Heart left ventricle (tissue), 13 donors: ENCODE measurements at regions not wholly inside any gene's neighbourhood (a gene's known extent, or its start where the extent isn't known, plus 50 kb on each side); places are given as distances from the start of the nearest gene placed in this dataset.

ENCODE experiments used
- POLR2A ChIP-seq, 2 donors: fragments of 450-650 bp; IDR thresholded peaks; one replicate each; pipeline ENCODE4 v1.6.1; 2017; ENCODE audit warnings: antibody characterized with exemption in 2 of 2, mild to moderate bottlenecking in 2 of 2, moderate library complexity in 2 of 2
- TF ChIP-seq, protein P1 (sequence below), 12 donors: fragments of 200-600 bp; sonication (generic) in 4 of 12; IDR thresholded peaks; one replicate each; pipeline versions ENCODE4 v1.5.0 to v1.8.0; 2018 to 2022; ENCODE audit warnings: antibody characterized with exemption in 12 of 12, mild to moderate bottlenecking in 5 of 12
- donor health status: ischemic (EF 13 %, LVEDD 7.1; RV severe dilation, severe dysfunction).
- donor health status: DM: no; HTN: yes; CAD: no.
- donor health status: DM: no; HTN: no; CAD: no.
- donor health status: ischemic (EF 25% LVEDD 6.9; RV normal size, moderate dysfunction).
- donor health status: ischemic (EF 25% LVEDD 5.7; RV mildly dilated, moderate dysfunction).
- donor health status: ischemic (EF 35%, LVEDD 5.7; RV mildly dilated, moderate dysfunction).
- donor health status: nonischemic (EF 11% LVEDD 7.7; RV severe dilation, severe dysfunction).
- donor health status: DM: yes; HTN: yes; CAD: no.
- donor health status: PGD.
- donor health status: ischemic (EF 29% LVEDD 5.4; RV normal size, mild dysfunction).
- donor health status: nonischemic (EF 23%, LVEDD 6.1; RV moderate dilation, normal function).

DNA sequence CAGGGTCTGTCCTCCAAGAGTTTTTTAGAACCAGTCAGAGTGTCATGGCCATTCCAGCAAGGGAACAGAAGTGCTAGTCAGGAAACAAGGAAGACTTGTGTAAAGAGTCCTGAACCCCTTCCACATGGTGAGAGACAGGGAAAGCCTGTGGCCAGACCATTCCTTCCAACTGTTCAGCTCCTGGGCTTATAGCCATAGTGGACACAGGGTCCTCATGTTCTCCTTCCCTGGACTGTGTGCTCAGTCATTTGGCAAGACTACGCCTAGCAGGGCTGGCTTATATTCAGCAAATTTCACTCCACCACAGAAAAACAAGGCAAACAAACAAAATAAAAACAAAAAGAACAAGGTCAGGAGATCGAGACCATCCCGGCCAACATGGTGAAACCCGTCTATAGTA is 60.5 kb downstream of the NRN1 start:
- TF ChIP-seq, protein P1, sequence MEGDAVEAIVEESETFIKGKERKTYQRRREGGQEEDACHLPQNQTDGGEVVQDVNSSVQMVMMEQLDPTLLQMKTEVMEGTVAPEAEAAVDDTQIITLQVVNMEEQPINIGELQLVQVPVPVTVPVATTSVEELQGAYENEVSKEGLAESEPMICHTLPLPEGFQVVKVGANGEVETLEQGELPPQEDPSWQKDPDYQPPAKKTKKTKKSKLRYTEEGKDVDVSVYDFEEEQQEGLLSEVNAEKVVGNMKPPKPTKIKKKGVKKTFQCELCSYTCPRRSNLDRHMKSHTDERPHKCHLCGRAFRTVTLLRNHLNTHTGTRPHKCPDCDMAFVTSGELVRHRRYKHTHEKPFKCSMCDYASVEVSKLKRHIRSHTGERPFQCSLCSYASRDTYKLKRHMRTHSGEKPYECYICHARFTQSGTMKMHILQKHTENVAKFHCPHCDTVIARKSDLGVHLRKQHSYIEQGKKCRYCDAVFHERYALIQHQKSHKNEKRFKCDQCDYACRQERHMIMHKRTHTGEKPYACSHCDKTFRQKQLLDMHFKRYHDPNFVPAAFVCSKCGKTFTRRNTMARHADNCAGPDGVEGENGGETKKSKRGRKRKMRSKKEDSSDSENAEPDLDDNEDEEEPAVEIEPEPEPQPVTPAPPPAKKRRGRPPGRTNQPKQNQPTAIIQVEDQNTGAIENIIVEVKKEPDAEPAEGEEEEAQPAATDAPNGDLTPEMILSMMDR (IDR thresholded peaks at IDR 0.05) = no peak
- no peak for TF ChIP-seq POLR2A (IDR thresholded peaks at IDR 0.05)
